Esophagus muscularis mucosa (tissue), 4 donors: ENCODE measurements at regions not wholly inside any gene's neighbourhood (a gene's known extent, or its start where the extent isn't known, plus 50 kb on each side); places are given as distances from the start of the nearest gene placed in this dataset.

Source experiments
- DNase-seq: peaks from one replicate; pipeline ENCODE4 v3.0.0-alpha.2; 2017; ENCODE audit errors: extremely low spot score
- H3K27ac ChIP-seq, 4 donors: fragments of 200-600 bp; sonication (generic); replicated peaks in 1 of 4; 1 replicate in 3 of 4; 2 replicates in 1 of 4; pipeline ENCODE4 v1.5.1; 2016 to 2019; ENCODE audit warnings: mild to moderate bottlenecking in 1 of 4
- H3K27me3 ChIP-seq, 4 donors: fragments of 200-600 bp; sonication (generic); one replicate each; pipeline versions ENCODE4 v1.5.1 to v1.6.0; 2016 to 2019
- H3K36me3 ChIP-seq, 4 donors: fragments of 200-600 bp; sonication (generic); one replicate each; pipeline ENCODE4 v1.5.1; 2016 to 2019
- H3K4me1 ChIP-seq, 4 donors: fragments of 200-600 bp; sonication (generic); one replicate each; pipeline ENCODE4 v1.5.1; 2016 to 2019
- H3K4me3 ChIP-seq, 4 donors: fragments of 200-600 bp; sonication (generic); 1 replicate in 2 of 4; 2 replicates in 2 of 4; pipeline ENCODE4 v1.5.1; 2016 to 2019; ENCODE audit warnings: mild to moderate bottlenecking in 4 of 4, moderate library complexity in 1 of 4
- H3K9me3 ChIP-seq, 4 donors: fragments of 200-600 bp; sonication (generic); 1 replicate in 3 of 4; 2 replicates in 1 of 4; pipeline ENCODE4 v1.5.1; 2016 to 2019
- CTCF ChIP-seq, 3 experiments: fragments of 200-600 bp in 2 of 3; fragments of 450-650 bp in 1 of 3; sonication (generic) in 2 of 3; IDR thresholded peaks; one replicate each; pipeline ENCODE4 v1.5.1; 2017 to 2019; ENCODE audit warnings: antibody characterized with exemption in 3 of 3, mild to moderate bottlenecking in 2 of 3, moderate library complexity in 1 of 3
- EP300 ChIP-seq: sonication (generic); formaldehyde crosslinking; IDR thresholded peaks from one replicate; pipeline ENCODE4 v1.6.1; 2017; ENCODE audit warnings: antibody characterized with exemption
- POLR2A ChIP-seq: fragments of 450-650 bp; IDR thresholded peaks from one replicate; pipeline ENCODE4 v1.6.1; 2017; ENCODE audit warnings: antibody characterized with exemption, moderate library complexity, mild to moderate bottlenecking, low read depth
- POLR2AphosphoS5 ChIP-seq, 2 donors: sonication (generic); formaldehyde crosslinking; IDR thresholded peaks; one replicate each; pipeline ENCODE4 v1.6.1; 2017; ENCODE audit warnings: antibody characterized with exemption in 2 of 2
- WGBS: methylation state at CpG from one replicate; pipeline ENCODE4 v1.1.5; 2018; 5-methylcytosine and 5-hydroxymethylcytosine counted together
- intact Hi-C: fragments of 100-400 bp; cut with DNase I; formaldehyde crosslinking; loops from one replicate; pipeline ENCODE4 v1.15.1; 2023

- H3K36me3 ChIP-seq, result no peaks in the 10 kb centered on the region
- H3K27me3 ChIP-seq, result no peaks in the 10 kb centered on the region
- H3K27ac ChIP-seq, result no peak overlapping the region
- intact Hi-C loops, result no loop called here
- H3K4me1 ChIP-seq, result no peaks in the 10 kb centered on the region
- H3K4me3 ChIP-seq, result no peak overlapping the region
- no peaks in the 10 kb centered on the region for H3K9me3 ChIP-seq
- no peak for DNase-seq
- WGBS, result 35% methylated on average over 2 of the region's 2 CpGs
- no peak for TF ChIP-seq CTCF (IDR thresholded peaks at IDR 0.05)
- no peak for TF ChIP-seq EP300
- no peak for TF ChIP-seq POLR2A
- no peak for TF ChIP-seq POLR2AphosphoS5 (IDR thresholded peaks at IDR 0.05)
Observed at GRCh38 chr5:21173036-21173435, 1185.0 kb upstream of the CDH18 start.

- Histone ChIP-seq H3K36me3 (no peaks in the 10 kb centered on the region), H3K4me3 (no peak overlapping the region), H3K27me3 (no peaks in the 10 kb centered on the region), H3K9me3 (no peaks in the 10 kb centered on the region), H3K27ac (no peak overlapping the region), H3K4me1 (no peaks in the 10 kb centered on the region)
- TF ChIP-seq EP300 (no peak), CTCF (IDR thresholded peaks at IDR 0.05) (no peak), POLR2AphosphoS5 (IDR thresholded peaks at IDR 0.05) (no peak), POLR2A (no peak)
- DNase-seq, result no peak
- intact Hi-C loops, result no loop called here
Observed at GRCh38 chr5:21171038-21171437, 1183.0 kb upstream of the CDH18 start.

DNA sequence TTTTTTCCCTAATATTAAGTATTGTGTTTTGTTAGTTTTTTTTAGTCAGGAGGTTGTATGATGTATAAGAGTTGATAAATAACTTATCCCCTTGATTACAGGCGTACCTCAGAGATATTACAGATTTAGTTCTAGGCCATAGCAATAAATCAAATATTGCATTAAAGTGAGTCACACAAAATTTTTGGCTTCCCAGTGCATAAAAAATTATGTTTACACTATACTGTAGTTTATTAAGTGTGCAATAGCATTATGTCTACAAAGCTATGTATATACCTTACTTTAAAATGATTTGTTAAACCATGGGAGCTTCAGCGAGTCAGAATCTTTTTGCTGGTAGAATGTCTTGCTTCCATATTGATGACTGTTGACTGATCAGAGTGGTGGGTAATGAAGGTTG, 1180.6 kb upstream of the CDH18 start:
- intact Hi-C loops, result no loop called here
- Histone ChIP-seq H3K9me3 (no peaks in the 10 kb centered on the region), H3K27me3 (no peaks in the 10 kb centered on the region), H3K4me1 (no peaks in the 10 kb centered on the region), H3K4me3 (no peak overlapping the region), H3K27ac (no peak overlapping the region), H3K36me3 (no peaks in the 10 kb centered on the region)
- TF ChIP-seq CTCF (IDR thresholded peaks at IDR 0.05) (no peak), EP300 (no peak), POLR2AphosphoS5 (IDR thresholded peaks at IDR 0.05) (no peak), POLR2A (no peak)
- WGBS, result 84% methylated on average over 2 of the region's 2 CpGs
- DNase-seq, result no peak

- H3K27me3 ChIP-seq, result no peaks in the 10 kb centered on the region
- H3K27ac ChIP-seq, result no peak overlapping the region
- H3K4me1 ChIP-seq, result no peaks in the 10 kb centered on the region
- H3K4me3 ChIP-seq, result no peak overlapping the region
- WGBS, result 51% methylated on average over 6 of the region's 6 CpGs
- no peaks in the 10 kb centered on the region for H3K9me3 ChIP-seq
- no peaks in the 10 kb centered on the region for H3K36me3 ChIP-seq
- no peak for DNase-seq
- intact Hi-C loops, result no loop called here
- TF ChIP-seq CTCF (IDR thresholded peaks at IDR 0.05) (no peak), POLR2AphosphoS5 (IDR thresholded peaks at IDR 0.05) (no peak), EP300 (no peak), POLR2A (no peak)
Observed at GRCh38 chr5:21165344-21165743, 1177.3 kb upstream of the CDH18 start.

- Histone ChIP-seq H3K27ac (no peak overlapping the region), H3K4me1 (no peaks in the 10 kb centered on the region), H3K27me3 (no peaks in the 10 kb centered on the region), H3K36me3 (no peaks in the 10 kb centered on the region), H3K4me3 (no peak overlapping the region), H3K9me3 (no peaks in the 10 kb centered on the region)
- no peak for DNase-seq
- no peak for TF ChIP-seq POLR2AphosphoS5 (IDR thresholded peaks at IDR 0.05)
- no peak for TF ChIP-seq CTCF (IDR thresholded peaks at IDR 0.05)
- no peak for TF ChIP-seq EP300
- TF ChIP-seq POLR2A, result no peak
- WGBS, result 66% methylated on average over 4 of the region's 4 CpGs
- intact Hi-C loops, result no loop called here
Observed at GRCh38 chr5:21164425-21164824, 1176.4 kb upstream of the CDH18 start.
